ENCODE measurements at regions not wholly inside any gene's neighbourhood (a gene's known extent, or its start where the extent isn't known, plus 50 kb on each side); places are given as distances from the start of the nearest gene placed in this dataset.

DNA sequence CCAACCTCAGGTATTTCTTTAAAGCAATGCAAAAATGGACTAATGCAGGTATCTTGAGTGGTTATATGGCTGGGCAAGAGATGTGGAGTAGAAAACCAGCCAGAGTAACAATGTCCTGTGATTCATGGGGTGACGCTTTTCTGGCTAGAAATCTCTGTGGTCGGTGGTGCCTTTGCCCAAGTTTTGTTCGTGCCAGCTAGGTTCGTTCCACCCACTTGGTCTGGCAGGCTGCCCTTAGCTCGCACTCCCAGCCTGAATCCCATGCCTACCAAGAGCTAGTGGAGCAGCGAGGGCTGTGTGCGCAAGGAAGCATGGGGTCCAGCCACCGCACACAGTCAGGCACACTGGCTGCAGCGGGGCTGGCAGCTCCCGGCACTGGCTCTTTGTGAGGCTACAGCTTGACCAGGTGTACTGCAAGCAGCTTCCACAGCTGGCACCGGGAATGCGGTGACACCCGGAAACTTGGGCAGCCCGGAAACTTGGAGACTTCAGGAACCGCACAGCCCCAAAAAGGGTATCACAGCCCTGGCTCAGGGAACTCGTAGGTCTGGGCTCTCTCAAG, 349.6 kb upstream of the PCDH20 start:
- no peak for DNase-seq (ENCODE audit: low spot score)
- in situ Hi-C loops (cut with MboI; ENCODE audit: low pct_unique_long_range_greater_than_20kb, low sequenced_read_pairs, unreplicated experiment) = no loop called here
- TF ChIP-seq, protein P1, sequence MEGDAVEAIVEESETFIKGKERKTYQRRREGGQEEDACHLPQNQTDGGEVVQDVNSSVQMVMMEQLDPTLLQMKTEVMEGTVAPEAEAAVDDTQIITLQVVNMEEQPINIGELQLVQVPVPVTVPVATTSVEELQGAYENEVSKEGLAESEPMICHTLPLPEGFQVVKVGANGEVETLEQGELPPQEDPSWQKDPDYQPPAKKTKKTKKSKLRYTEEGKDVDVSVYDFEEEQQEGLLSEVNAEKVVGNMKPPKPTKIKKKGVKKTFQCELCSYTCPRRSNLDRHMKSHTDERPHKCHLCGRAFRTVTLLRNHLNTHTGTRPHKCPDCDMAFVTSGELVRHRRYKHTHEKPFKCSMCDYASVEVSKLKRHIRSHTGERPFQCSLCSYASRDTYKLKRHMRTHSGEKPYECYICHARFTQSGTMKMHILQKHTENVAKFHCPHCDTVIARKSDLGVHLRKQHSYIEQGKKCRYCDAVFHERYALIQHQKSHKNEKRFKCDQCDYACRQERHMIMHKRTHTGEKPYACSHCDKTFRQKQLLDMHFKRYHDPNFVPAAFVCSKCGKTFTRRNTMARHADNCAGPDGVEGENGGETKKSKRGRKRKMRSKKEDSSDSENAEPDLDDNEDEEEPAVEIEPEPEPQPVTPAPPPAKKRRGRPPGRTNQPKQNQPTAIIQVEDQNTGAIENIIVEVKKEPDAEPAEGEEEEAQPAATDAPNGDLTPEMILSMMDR (IDR thresholded peaks at IDR 0.05; ENCODE audit: extremely low read depth, insufficient read depth, missing control alignments) = no peak

DNA sequence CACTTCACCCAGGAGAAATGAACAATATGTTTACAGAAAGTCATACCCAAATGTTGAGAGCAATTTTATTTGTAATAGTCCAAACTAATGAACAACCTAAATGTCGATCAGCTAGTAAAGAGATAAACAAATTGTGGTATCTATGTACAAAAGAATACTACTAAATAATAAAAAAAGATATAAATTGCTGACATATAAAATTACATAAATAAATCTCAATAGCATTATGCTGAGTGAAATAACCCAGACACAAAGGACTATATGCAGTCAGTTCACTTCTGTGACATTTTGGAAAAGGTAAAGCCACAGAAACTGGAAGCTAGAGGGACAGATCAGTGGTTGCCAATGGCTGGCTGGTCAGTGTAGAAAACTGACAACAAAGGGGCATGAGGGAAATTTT, 346.0 kb upstream of the PCDH20 start:
- in situ Hi-C loops (cut with MboI; ENCODE audit: low pct_unique_long_range_greater_than_20kb, low sequenced_read_pairs, unreplicated experiment) = no loop called here
- TF ChIP-seq, protein P1 (IDR thresholded peaks at IDR 0.05; ENCODE audit: extremely low read depth, insufficient read depth, missing control alignments) = no peak
- no peak for DNase-seq (ENCODE audit: low spot score)

DNA sequence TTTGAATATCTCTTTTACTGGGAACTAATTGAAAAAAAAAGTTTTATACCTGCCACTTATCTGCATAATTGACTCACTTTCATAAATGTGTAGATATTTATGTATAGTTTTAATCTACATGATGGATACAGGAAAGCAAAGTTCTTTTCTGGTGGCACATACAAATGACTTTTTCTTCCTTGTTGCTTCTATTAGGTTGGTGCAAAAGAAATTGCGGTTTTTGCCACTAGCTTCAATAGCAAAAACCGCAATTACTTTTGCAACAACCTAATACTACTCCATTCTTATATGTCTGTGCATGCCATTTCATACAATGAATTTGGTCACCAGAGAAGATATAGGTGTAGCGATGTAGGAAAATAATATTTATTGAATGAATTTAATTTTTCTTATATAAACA, 344.5 kb upstream of the PCDH20 start:
- TF ChIP-seq, protein P1 (IDR thresholded peaks at IDR 0.05; ENCODE audit: extremely low read depth, insufficient read depth, missing control alignments) = no peak
- DNase-seq (ENCODE audit: low spot score) = no peak
- in situ Hi-C loops (cut with MboI; ENCODE audit: low pct_unique_long_range_greater_than_20kb, low sequenced_read_pairs, unreplicated experiment) = no loop called here

DNA sequence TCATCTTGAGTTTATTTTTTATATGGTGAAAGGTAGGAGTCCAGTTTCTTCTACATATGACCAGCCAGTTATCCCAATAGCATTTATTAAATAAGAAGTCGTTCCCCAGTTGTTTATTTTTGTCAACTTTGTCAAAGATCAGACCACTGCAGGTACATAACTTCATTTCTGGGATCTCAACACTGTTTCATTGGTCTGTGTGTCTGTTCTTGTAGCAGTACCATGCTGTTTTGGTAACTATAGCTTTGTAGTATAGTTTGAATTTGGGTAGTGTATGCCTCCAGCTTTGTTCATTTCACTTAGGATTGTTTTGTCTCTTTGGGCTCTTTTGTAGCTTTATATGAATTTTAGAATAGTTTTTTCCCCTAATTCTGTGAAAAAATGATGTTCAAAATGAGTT, 340.4 kb upstream of the PCDH20 start:
- TF ChIP-seq, protein P1 (IDR thresholded peaks at IDR 0.05; ENCODE audit: extremely low read depth, insufficient read depth, missing control alignments) = no peak
- no peak for DNase-seq (ENCODE audit: low spot score)
- in situ Hi-C loops (cut with MboI; ENCODE audit: low pct_unique_long_range_greater_than_20kb, low sequenced_read_pairs, unreplicated experiment) = no loop called here

DNA sequence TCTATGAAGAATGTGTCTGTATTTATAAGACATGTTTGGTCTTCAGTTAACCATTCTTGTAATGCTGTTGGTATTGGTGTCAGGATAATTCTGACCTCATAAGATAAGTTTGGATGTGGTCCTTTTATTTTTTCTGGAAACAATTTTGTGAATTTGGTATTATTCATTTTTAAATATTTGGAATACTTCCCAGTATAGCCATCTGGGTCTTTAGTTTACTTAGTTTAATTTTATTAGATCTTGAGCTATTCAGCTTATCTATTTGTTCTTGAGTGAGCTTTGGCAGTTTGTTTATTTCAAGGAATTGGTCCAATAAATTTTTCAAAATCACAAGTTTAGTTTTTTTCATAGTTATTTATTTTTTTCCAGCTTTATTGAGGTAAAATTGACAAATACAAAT, 335.4 kb upstream of the PCDH20 start:
- TF ChIP-seq, protein P1 (IDR thresholded peaks at IDR 0.05; ENCODE audit: extremely low read depth, insufficient read depth, missing control alignments) = no peak
- in situ Hi-C loops (cut with MboI; ENCODE audit: low pct_unique_long_range_greater_than_20kb, low sequenced_read_pairs, unreplicated experiment) = no loop called here
- DNase-seq (ENCODE audit: low spot score) = no peak

DNA sequence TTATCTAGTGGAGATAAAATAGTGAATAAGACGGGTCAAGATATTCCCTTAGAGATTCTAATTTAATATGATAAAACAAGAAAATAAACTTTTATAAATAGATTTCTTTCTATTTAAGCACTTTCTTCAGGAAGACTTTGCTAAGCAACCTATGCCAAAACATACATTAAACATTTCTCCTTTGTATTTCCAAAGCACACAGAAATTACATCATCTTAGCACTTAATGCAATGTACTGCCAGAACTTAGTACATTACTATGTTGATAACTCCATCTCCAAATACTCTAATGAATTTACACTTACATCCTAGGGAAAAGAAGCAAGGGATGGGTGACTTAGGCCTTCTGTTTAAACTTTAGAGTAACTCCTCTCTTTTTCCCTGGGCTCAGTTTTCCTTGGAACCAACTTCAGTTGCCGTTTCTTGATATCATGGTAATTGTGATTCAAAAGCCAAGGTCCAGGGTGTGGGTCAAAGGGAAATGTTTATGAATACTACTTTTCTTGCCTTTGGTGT, 322.6 kb upstream of the PCDH20 start:
- no peak for DNase-seq (ENCODE audit: low spot score)
- in situ Hi-C loops (cut with MboI; ENCODE audit: low pct_unique_long_range_greater_than_20kb, low sequenced_read_pairs, unreplicated experiment) = no loop called here
- TF ChIP-seq, protein P1 (IDR thresholded peaks at IDR 0.05; ENCODE audit: extremely low read depth, insufficient read depth, missing control alignments) = no peak

All from GM13977 (cell line).